ENCODE measurements at regions not wholly inside any gene's neighbourhood (a gene's known extent, or its start where the extent isn't known, plus 50 kb on each side); places are given as distances from the start of the nearest gene placed in this dataset.

DNA sequence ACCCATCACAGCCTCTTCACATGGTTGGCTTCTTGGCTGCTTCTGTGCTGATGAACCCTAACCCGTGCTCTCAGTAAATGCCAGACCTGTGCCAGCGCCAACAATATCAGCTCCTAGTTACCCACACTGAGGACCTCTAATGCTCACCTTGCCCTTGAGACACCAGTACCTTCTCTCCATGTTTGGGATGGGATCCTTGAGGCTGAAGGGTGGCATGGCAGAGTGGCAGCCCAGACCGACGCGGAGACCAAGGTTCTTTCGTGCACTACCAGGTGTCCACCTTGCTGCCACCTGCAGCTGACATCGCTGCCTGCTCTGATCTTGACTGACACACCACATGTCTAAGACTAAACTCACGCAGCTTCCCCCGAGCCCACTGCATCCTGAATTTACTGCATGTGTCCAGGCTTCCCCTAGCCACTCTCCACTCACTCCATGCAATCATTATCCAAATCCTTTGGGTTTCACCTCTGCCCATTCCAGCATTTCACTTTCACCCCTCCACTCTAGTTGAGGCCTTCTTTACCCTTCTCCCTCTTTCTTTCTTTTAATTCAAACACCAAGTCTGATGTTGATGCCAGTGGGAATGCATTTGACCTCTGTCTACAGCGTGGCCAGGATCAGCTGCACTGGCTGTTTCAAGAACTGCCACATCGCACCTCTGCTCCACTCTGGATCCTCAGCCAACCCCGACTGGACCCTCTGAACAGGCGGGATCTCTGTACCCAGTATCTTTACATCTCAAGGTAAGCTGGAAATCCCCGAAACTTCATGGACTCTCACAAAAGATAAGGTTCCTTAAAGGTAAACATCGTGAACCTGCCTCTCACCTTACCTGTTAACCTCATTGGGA, 294.9 kb downstream of the GLRX3 start:
- no peak for DNase-seq (ENCODE audit: low spot score)

DNA sequence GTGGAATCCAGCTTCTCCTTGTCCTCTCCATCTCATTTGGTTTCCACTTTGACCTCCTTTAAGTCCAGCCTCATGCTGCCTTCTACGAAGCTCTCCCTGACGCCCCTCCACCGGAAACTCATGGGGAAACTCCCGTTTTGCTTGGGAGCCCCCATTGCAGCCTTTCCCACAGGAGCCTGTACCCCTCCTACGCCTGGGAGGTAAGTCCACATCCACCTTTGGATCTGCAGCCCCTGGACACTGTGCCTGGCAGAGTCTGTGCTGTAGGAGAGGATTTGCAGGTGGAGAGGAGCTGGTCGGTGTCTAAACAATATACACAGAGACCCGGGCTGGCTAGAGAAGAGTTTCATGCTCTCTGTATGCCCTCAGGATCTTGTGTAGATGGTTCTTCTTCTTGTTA, 296.1 kb downstream of the GLRX3 start:
- DNase-seq (ENCODE audit: low spot score), result no peak

DNA sequence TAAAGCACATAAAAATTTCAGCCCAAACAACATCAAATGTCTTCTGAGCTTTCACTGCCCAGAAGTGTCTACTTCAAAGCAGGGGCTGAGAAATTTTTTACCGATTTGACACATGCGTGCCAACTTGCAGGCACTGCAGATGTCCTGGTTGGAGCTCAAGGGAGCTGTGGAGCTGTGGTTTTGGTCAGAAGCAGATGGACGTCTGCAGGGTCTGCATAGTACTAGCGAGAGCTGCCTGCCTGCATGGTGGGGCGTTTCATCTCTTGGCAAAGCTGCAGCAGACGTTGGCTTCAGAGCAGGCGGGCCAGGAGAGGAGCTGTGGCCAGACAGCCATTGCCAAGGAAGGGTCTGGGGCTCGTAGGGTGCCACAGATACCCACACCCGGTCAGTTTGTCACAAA, 296.7 kb downstream of the GLRX3 start:
- no peak for DNase-seq (ENCODE audit: low spot score)

DNA sequence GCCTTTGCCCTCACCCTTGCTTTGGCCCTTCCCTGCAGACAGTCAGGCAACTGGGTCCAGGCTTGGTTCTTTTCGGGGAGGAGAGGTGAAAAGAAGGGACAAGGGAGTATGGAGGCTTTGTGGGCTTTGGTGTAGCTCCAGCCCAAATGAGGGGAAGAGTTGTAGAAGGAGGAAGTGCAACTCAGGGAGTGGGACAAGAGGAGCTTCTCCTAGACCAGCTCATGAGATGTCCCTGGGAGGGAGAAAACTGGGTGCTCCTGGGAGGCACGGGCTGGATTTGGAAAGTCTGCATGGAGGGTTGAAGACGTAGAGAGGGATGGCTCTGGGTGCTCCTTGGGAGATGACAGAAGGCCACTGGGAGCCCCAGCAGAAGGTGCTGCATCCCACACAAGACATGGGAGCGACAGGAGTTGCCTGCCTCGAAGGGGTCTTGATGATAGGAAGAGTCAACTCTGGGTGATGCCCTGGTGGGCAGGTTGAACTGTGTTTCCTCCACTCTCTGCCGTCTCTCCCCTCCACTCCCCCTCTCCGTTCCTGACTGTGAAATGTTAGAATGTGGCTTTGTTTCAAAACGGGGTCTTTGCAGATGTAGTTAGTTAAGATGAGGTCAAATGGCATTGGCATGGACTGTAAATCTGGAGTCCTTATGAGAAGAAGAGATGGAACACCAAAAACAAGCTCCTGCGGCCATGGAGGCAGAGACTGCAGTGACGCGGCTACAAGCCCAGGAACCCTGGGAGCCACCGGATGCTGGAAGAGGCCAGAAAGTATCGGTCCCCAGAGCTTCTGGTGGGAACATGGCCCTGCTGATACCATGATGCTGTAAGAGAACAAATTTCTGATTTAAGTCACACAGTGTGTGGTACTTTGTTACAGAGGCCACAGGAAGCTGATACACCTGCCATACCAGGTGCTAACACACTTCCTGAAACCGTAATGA, 298.5 kb downstream of the GLRX3 start:
- no peak for DNase-seq (ENCODE audit: low spot score)

DNA sequence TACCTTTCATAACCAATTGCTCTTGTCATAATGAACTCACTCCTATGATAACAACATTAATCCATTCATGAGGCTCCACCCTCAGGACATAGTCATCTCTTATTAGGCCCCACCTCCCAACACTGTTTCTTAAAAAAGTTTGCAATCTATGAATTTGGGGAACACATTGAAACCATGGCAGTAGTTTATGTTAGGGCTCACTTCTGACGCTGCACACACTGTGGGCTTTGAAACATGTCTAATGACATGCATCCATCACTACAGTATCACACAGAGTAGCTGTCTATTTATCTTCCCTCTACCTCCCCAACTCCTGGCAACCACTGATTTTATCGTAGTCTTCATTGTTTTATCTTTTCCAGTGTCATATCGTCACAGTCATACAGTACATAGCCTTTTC, 299.8 kb downstream of the GLRX3 start:
- DNase-seq (ENCODE audit: low spot score), result no peak

DNA sequence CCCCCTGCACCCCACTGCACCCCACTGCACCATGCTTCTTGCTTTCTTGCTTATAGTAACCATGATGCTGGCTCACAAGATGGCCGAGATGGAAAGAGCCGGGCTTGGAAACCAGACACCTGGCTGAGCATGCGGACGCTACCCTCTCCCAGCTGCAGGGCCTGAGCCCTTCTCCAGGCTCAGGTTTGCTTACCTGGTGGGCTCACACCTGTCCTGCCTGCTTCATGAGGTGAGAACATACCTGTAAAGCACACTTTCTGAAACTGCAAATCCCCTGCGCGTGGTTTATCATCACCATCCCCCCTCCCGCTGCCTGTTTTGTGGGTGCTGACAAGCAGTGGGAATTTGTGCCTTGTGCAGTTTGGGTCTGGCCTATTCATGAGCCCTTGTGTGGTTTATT, 302.7 kb downstream of the GLRX3 start:
- no peak for DNase-seq (ENCODE audit: low spot score)

DNA sequence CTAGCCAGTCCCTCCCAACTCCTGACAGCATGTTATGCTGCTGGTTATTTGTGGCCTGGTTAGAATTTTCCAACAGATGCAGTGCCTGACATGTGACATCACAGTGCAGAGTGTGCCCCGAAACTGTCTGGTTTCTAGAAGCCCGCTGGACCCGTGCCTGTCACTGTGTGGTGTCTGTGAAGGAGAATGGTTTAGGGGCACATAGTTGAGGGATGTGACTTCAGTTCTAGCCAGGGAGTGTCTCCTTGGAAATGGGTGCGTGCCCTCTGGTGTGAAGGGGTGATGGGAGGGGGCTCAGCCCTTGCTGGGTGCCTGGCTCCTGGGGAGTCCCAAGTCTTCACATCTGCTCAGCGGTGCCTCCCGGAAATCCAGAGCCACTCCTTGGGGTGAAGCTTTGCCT, 303.6 kb downstream of the GLRX3 start:
- no peak for DNase-seq (ENCODE audit: low spot score)

DNA sequence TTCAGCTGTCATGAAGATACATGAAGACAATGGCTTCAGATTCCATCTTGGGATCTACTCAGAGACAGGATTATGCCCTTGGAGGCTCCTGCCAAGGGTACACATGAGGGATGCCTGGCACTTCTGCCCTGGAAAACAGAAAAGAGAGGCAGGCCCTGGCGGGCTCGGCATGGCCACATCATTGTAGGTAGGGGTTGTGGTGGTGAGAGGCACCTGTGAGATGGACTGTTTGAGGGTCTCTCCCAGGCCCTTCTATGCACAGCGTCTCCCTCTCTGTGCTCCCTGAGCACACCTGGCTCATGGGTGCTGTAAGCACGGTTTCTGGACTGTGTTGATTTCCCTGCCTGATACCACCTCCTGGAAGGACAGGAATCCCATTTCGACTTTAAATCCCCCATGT, 304.3 kb downstream of the GLRX3 start:
- DNase-seq (ENCODE audit: low spot score), result no peak

DNA sequence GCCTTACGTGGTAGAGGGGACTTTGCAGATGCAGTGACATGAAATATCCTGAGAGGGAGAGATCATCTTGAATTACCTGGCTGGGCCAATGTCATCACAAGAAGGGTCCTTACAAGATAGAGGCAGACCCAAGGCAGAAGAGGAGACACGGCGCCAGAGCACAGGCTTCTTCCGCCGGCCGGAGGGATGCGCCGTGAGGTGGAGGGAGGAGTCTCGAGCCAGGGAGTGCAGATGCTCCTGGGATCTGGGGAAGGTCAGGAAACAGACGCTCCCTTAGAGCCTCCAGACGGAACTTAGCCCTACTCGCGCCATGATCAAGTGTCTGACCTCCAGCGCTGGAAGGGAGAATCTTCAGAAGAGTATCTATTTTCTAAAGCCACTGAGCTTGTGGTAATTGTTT, 304.8 kb downstream of the GLRX3 start:
- DNase-seq (ENCODE audit: low spot score), result no peak

DNA sequence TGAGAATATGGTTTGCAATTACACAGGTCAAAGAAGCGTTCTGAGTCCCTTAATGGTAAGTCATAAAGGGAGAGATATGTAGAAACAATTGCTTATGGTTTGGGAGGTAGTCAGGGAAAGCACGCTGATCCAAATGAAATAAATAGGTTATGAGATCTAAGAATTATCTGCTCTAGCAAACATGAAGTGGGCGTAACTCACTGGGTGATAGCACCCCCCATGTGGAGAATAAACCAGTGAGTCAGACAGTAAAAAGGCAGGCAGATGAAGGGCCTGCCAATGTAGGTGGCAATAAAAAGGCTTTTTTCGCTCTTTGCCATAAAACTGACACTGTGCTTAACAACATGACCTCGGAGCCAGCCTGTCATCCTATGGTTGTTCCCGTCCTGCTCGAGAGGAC, 306.9 kb downstream of the GLRX3 start:
- no peak for DNase-seq (ENCODE audit: low spot score)

DNA sequence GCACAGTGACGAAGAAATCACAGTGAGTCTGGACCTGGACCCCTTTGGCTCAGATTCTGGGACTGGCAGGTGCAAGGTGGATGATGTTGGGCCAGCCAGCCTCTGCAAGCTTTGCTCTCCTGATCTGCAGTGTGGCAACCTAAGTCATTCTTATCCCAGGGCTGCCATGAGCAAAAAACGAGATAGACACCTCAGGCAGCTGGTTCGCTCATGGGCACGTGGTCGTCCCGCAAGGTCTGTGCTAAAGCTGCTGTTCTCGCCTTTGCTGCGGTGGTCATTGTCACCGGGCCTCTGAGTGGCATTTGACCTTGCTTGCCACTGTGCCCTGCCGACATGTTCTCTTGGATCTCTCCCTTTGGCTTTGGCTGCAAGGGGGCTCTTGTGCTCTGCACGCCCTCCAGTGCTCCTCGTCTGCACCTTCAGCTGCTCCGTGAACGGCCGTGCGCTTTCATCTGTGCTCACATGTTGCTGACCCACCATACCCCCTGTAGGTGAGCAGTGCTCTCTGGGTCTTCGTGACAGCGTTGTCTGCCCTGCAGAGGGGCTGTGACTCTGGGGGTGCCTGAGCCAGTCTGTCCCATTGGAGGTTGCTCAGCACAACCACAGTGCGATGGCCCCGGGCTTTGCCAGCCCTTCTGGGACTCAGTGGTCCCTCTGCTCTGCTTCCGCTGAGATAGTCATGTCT, 317.0 kb downstream of the GLRX3 start:
- DNase-seq (ENCODE audit: low spot score), result no peak

DNA sequence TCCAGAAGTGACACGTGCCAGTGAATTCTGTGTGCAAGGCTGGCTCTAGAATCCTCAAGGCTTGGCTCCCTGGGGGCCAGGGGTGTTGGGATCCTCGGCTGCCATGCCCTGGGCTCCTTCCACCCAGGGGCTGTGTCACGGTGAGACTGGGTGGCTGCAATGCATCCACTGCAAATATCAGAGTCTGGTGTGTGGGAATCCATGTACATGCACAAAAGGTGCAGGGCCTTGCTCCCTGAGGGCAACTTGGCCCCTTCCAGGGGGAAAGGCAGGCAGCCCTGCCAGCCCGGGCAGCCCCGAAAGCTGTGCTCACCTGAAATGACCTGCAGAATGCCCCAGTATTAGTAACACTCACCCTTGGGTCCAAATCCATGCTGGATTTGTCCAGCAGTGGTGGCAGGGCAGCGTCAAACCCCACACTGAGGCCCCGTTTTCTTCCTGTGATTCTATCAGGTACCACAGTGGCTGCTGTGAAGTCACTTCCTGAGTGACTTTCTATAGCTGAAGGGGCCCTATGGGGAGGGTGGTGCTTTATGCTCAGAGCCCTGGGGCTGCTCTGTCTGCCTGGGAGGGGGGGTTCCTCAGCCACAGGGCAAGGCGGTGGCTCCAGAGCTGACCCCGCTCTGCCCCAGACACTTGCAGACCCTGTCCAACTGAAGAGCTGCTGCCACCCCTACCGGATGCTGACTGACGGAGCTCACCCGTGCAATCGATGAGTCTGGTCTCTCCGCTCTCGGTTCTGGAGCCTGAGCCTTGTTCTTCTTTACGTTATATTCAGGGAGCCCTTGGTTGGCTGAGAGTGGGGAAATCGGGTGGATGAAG, 317.7 kb downstream of the GLRX3 start:
- DNase-seq (ENCODE audit: low spot score), result no peak

DNA sequence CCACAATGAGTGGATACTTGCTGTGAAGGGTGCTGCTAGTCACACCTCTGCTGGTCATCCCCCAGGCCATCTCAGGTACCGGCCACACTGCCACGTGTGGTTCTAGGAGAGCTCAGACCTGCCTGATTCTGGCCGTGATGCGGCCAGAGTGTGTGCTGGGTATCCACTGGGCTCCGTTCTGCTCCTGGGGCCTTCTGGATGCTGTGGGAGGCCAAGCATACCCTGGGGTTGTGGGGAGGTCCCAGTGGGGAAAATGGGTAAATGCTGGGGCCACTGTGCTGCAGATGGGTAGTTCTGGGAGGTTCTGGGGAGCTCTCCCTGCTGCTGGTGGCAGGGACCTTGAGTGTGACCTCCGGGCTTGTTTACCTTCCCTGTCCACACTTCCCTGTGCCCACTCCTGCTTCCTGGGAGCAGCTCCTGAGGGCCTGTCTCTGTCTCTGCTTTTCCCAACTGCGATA, 318.4 kb downstream of the GLRX3 start:
- DNase-seq (ENCODE audit: low spot score), result no peak

DNA sequence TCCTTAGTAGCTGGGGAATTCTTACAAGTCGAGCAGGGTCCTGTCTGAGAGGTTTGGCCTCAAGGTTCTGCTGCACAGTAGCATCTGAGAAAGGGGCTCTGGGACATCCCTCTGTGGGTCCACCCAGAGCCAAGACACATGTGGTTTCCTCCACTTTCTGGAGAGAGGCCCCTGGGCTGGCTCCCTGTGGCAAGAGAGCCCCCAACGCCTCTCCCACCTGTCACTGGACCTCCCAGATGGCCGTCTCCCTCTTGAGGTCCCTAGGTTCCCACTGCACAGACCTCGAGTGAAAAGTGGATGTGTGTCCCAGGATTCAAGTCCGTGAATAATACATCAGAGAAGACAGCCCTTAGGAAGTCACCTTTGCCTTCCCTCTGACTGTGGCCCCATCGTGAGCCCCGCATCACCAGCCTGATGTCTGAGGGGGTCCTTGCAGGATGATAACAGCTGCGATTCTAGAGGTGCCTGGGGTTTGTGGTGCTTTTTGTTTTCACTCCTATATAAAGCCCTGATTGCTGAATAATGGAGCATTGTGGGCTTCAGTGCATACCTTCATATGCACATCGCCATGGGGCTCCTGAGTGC, 319.0 kb downstream of the GLRX3 start:
- no peak for DNase-seq (ENCODE audit: low spot score)

DNA sequence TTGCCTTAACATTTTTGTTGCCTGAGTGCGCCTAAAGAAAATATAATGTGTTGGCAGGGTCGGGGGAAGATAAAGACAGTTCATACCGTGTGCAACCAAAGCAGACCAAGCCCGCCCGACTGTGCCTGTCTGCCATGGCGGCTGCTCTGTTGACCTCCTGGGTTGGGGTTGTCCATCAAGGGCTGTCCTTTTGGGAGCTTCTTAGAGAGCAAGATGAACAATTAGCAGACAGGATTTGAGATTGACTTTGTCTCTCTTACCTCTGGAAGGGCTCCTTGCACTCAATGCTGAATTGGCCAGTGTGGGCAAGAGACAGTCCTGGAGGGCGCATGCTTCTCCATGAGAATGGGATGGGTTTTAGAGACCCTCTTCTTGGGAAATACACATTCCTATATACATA, 319.6 kb downstream of the GLRX3 start:
- DNase-seq (ENCODE audit: low spot score), result no peak

DNA sequence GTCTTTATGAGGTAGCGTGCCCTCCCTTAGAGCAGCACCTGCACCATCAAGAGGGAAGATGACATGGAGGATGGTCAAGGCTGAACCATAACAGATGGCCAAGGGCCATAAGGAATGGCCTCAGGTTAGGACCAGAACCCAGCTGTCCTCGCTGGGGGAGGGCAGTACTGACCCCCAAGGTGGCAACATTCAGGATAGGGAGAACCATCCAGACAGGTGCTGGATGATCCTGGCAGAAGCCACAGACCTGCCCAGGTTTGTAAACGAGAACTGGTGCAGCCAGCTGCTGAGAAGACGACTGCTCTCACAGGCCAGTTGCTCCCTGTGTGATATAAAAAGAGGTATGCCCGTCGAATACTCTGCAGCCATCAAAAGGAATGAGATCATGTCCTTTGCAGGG, 320.4 kb downstream of the GLRX3 start:
- DNase-seq (ENCODE audit: low spot score), result no peak

DNA sequence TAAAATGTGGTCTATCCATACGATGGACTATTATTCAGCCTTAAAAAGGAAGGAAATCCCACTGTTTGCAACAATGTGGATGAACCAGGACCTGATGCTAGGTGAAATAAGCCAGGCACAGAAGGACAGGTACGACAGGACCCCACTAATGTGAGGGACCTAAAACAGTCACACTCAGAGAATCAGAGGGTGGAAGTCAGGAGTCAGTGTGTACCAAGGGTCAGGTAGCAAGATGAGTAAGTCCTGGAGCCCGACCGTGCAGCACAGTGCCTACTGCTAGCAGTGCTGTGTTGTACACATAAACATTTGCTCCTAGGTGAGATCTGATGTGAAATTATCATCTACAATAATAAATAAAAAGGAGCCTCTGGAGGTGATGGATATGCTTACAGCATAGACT, 322.3 kb downstream of the GLRX3 start:
- DNase-seq (ENCODE audit: low spot score), result no peak

DNA sequence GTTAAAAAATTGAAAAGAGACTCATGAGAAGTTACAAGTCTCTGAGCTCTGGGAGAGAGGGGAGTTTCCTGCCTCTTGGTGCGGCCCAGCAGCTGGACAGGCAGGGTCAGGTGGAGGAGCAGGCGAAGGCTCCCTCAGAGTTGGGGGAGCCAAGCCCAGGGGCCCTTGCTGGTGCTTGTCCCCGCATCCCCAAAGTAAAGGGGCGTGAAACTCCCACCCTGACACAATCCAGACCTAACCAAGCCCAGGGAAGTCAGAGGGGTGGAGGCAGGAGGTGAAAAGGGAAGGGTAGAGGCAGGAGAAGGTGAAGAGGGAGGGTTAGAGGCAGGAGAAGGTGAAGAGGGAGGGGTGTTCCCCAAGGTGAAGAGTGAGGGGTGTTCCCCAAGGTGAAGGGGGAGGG, 322.8 kb downstream of the GLRX3 start:
- DNase-seq (ENCODE audit: low spot score), result no peak

DNA sequence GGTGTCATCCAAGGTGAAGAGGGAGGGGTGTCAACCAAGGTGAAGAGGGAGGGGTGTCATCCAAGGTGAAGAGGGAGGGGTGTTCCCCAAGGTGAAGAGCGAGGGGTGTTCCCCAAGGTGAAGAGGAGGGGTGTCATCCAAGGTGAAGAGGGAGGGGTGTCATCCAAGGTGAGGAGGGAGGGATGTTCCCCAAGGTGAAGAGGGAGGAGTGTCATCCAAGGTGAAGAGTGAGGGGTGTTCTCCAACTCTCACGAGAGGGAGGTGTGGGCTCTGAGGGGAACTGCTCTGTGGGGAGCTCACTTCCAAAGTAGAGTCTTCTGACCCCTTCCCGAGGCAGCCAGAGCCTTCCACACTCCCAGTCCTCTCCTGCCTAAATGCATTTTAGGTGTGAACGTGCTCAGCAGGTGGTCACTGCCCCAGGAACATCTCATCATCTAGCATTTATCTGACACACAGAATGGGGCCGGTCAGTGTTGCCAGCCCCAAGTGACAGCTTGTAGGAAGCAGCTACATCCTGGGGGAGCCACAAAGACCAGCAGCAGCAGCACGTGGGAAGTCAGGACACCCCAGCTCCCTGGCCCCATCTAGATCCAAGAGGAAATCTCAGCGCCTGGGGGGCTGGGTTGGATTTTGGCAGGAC, 323.8 kb downstream of the GLRX3 start:
- no peak for DNase-seq (ENCODE audit: low spot score)

DNA sequence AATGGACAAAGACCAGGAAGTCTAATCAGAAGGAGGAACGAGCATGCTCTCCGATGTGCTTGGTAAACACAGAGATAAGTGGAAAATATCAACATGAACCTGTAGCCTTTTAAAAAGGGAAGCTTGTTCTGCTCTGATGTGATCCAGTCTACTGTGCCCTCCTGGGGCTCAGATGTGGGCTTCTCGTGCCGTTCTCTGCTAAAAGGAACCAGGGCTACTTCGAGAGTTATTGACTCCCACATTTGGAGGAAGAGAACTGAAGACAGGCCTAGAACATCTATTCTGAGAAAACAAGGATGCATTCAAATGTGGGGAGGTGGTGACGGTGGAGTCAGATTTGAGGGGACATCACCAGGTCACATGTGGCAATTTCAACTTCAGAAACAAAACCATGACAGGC, 325.4 kb downstream of the GLRX3 start:
- no peak for DNase-seq (ENCODE audit: low spot score)
